ENCODE measurements at regions not wholly inside any gene's neighbourhood (a gene's known extent, or its start where the extent isn't known, plus 50 kb on each side); places are given as distances from the start of the nearest gene placed in this dataset.
A peak's percentile ranks its signal among the peaks of the same experiment; 100 is the strongest.

DNA sequence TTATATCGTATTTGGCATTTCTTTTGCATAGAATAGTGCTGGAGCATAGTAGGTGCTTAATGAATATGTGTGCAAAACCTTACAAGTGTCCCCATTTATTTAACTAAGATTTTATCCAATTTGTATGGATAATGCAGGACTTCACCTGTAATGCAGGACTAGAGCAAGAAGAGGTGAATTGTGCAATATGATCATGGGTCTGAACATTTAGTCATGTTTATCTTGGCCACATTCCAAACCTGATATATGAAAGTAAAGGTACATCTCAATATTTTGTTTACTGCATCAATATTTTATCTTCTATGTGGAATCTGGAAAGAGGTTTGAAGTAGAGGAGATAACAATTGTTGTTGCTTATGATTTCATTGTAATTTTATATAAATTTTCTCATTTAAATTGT, 1626.7 kb upstream of the B3GALT2 start (continued):
- TF ChIP-seq, protein P1, sequence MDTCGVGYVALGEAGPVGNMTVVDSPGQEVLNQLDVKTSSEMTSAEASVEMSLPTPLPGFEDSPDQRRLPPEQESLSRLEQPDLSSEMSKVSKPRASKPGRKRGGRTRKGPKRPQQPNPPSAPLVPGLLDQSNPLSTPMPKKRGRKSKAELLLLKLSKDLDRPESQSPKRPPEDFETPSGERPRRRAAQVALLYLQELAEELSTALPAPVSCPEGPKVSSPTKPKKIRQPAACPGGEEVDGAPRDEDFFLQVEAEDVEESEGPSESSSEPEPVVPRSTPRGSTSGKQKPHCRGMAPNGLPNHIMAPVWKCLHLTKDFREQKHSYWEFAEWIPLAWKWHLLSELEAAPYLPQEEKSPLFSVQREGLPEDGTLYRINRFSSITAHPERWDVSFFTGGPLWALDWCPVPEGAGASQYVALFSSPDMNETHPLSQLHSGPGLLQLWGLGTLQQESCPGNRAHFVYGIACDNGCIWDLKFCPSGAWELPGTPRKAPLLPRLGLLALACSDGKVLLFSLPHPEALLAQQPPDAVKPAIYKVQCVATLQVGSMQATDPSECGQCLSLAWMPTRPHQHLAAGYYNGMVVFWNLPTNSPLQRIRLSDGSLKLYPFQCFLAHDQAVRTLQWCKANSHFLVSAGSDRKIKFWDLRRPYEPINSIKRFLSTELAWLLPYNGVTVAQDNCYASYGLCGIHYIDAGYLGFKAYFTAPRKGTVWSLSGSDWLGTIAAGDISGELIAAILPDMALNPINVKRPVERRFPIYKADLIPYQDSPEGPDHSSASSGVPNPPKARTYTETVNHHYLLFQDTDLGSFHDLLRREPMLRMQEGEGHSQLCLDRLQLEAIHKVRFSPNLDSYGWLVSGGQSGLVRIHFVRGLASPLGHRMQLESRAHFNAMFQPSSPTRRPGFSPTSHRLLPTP (IDR thresholded peaks at IDR 0.05; ENCODE audit: borderline replicate concordance, extremely low read depth, insufficient read length), result no peak
- no peak for TF ChIP-seq CEBPG (CRISPR knock-in tag; IDR thresholded peaks at IDR 0.05)
- peak; percentile 36 to 43; a peak in 2 of 4 replicates for TF ChIP-seq CEBPG (tag; conservative IDR thresholded peaks at IDR 0.05 in 1 of 2, IDR thresholded peaks at IDR 0.05 in 1 of 2)

DNA sequence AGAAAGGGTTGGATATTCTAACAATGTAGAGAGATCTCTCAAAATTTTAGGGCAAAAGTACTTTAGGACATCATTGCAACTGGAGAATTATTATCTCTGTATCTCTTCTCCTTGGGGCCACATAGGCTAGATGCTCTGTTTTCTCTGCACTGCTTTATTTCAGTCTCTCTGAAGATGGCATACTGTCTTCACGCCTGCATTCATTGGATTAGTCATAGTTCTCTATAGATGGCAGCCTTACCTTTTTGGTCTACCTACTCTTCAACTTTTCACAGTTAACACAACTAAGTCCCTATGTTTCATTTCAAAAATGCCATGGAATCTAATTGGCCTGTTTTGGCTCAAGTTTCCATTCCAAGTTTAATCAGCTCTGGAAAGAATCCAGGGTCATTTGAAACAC, 1623.3 kb upstream of the B3GALT2 start:
- TF ChIP-seq, protein P2, sequence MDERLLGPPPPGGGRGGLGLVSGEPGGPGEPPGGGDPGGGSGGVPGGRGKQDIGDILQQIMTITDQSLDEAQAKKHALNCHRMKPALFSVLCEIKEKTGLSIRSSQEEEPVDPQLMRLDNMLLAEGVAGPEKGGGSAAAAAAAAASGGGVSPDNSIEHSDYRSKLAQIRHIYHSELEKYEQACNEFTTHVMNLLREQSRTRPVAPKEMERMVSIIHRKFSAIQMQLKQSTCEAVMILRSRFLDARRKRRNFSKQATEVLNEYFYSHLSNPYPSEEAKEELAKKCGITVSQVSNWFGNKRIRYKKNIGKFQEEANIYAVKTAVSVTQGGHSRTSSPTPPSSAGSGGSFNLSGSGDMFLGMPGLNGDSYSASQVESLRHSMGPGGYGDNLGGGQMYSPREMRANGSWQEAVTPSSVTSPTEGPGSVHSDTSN (CRISPR knock-in tag; IDR thresholded peaks at IDR 0.05; ENCODE audit: low read depth), result no peak
- TF ChIP-seq, protein P2 (tag; conservative IDR thresholded peaks at IDR 0.05; ENCODE audit: low read depth), result no peak
- POLR2A ChIA-PET, result no interaction called here
- Histone ChIP-seq H3K4me1 (replicated peaks in 1 of 2; ENCODE audit: control insufficient read depth in 2 of 2, insufficient read depth in 2 of 2, low read length in 2 of 2) (no peaks in the 10 kb centered on the region), H3K79me2 (ENCODE audit: control insufficient read depth, insufficient read depth, low read length) (peaks cover 11% of the 10 kb centered on the region; the same call in 2 of the 3 replicates), H4K20me1 (replicated peaks; ENCODE audit: control insufficient read depth, insufficient read depth, low read length) (no peaks in the 10 kb centered on the region), H3K27me3 (ENCODE audit: control insufficient read depth in 2 of 2, insufficient read depth in 2 of 2, low read length in 2 of 2) (no peaks in the 10 kb centered on the region), H3K4me3 (no peak overlapping the region), H3K9me1 (ENCODE audit: control insufficient read depth, insufficient read depth, low read length) (no peaks in the 10 kb centered on the region), H3K36me3 (ENCODE audit: control insufficient read depth, insufficient read depth, low read length) (no peaks in the 10 kb centered on the region), H3K27ac (ENCODE audit: extremely low read depth, low read depth, low read length) (no peak overlapping the region), H3K9ac (ENCODE audit: insufficient read depth in 1 of 2, low read depth in 2 of 2, low read length in 2 of 2) (no peak overlapping the region), H3K4me2 (ENCODE audit: insufficient read depth, low read length) (no peak overlapping the region), H2AFZ (ENCODE audit: low read depth, low read length) (no peak overlapping the region), H3K9me3 (replicated peaks; ENCODE audit: control insufficient read depth, insufficient read depth, low read depth, low read length) (no peaks in the 10 kb centered on the region)
- CTCF ChIA-PET (ENCODE audit: low intra/inter-chr PET ratio), result no interaction called here
- DNase-seq (ENCODE audit: extremely low read depth in 1 of 4, low spot score in 3 of 4) (no peak), FAIRE-seq (no peak), ATAC-seq (no peak)
- no TSS peak for BruUV-seq (replicated peaks)
- intact Hi-C loops (cut with micrococcal nuclease) (no loop called here), in situ Hi-C loops (cut with MboI) (no loop called here)
- WGBS (ENCODE audit: insufficient coverage, low coverage, missing lambda C conversion rate), result 73% methylated on average over 1 of the region's 1 CpG

All from K562 (cell line).